ENCODE measurements at regions not wholly inside any gene's neighbourhood (a gene's known extent, or its start where the extent isn't known, plus 50 kb on each side); places are given as distances from the start of the nearest gene placed in this dataset.

DNA sequence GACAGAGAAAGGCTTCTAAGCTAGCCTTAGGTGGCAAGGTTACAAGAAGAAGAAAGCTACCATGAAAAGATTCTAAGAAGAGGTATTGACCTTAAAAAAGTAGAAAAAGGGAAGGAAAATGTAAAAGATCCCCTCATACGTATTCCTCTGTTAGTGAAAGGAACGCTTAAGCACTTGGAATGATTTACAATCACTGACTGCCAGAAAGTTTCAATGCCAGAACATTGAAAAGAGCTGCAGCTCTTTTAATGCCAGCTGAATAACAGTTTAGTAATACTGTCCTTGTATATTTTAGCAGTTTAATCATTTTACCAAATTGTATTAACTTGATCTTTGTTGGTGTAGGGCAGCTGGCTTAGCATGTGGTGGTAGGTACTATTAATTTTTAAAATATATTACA, 650.7 kb downstream of the FAM181B start:
- TF ChIP-seq JUN (IDR thresholded peaks at IDR 0.05; ENCODE audit: borderline replicate concordance, insufficient read depth, insufficient read length, low read depth) (no peak), POLR2AphosphoS5 (IDR thresholded peaks at IDR 0.05; ENCODE audit: insufficient read depth, low read depth, low read length) (no peak), MYC (IDR thresholded peaks at IDR 0.05; ENCODE audit: low read depth, low read length) (no peak), POLR2A (IDR thresholded peaks at IDR 0.05; ENCODE audit: low read depth, low read length) (no peak), GATA2 (IDR thresholded peaks at IDR 0.05; ENCODE audit: insufficient read depth, insufficient read length, low read depth, low read length) (no peak), EZH2 (IDR thresholded peaks at IDR 0.05; ENCODE audit: borderline replicate concordance, low read depth, low read length, severe bottlenecking) (no peak), FOS (IDR thresholded peaks at IDR 0.05; ENCODE audit: borderline replicate concordance, insufficient read depth, low read length) (no peak)
- TF ChIP-seq, protein P1, sequence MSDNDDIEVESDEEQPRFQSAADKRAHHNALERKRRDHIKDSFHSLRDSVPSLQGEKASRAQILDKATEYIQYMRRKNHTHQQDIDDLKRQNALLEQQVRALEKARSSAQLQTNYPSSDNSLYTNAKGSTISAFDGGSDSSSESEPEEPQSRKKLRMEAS (IDR thresholded peaks at IDR 0.05; ENCODE audit: insufficient read depth, insufficient read length): no peak
- TF ChIP-seq, protein P2, sequence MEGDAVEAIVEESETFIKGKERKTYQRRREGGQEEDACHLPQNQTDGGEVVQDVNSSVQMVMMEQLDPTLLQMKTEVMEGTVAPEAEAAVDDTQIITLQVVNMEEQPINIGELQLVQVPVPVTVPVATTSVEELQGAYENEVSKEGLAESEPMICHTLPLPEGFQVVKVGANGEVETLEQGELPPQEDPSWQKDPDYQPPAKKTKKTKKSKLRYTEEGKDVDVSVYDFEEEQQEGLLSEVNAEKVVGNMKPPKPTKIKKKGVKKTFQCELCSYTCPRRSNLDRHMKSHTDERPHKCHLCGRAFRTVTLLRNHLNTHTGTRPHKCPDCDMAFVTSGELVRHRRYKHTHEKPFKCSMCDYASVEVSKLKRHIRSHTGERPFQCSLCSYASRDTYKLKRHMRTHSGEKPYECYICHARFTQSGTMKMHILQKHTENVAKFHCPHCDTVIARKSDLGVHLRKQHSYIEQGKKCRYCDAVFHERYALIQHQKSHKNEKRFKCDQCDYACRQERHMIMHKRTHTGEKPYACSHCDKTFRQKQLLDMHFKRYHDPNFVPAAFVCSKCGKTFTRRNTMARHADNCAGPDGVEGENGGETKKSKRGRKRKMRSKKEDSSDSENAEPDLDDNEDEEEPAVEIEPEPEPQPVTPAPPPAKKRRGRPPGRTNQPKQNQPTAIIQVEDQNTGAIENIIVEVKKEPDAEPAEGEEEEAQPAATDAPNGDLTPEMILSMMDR (IDR thresholded peaks at IDR 0.05; ENCODE audit: extremely low read depth in 1 of 2, insufficient read depth in 1 of 2, low read depth in 1 of 2, low read length in 2 of 2): no peak
- Histone ChIP-seq H3K9ac (replicated peaks; ENCODE audit: extremely low read depth, insufficient read depth, low read length) (no peak overlapping the region), H2AFZ (ENCODE audit: low read depth, low read length) (no peak overlapping the region), H3K27ac (ENCODE audit: insufficient read depth, low read depth, low read length) (no peak overlapping the region), H3K4me1 (ENCODE audit: control insufficient read depth, extremely low read depth, insufficient read depth, low read length) (no peaks in the 10 kb centered on the region), H3K27me3 (ENCODE audit: control insufficient read depth in 2 of 2, insufficient read depth in 2 of 2, low read length in 2 of 2) (no peaks in the 10 kb centered on the region), H3K9me3 (replicated peaks; ENCODE audit: control insufficient read depth, insufficient read depth, low read length) (peaks cover 2% of the 10 kb centered on the region), H3K36me3 (ENCODE audit: control insufficient read depth in 2 of 2, extremely low read depth in 1 of 2, insufficient read depth in 2 of 2, low read length in 2 of 2) (no peaks in the 10 kb centered on the region), H4K20me1 (replicated peaks; ENCODE audit: control insufficient read depth, extremely low read depth, insufficient read depth, low read length) (no peaks in the 10 kb centered on the region), H3K4me2 (ENCODE audit: insufficient read depth, low read length) (no peak overlapping the region), H3K79me2 (ENCODE audit: control insufficient read depth, insufficient read depth, low read length) (no peaks in the 10 kb centered on the region), H3K4me3 (replicated peaks in 1 of 3; ENCODE audit: insufficient read depth in 1 of 3, low read depth in 1 of 3, low read length in 3 of 3) (no peak overlapping the region), H3K9me1 (replicated peaks; ENCODE audit: control insufficient read depth, extremely low read depth, insufficient read depth, low read length) (no peaks in the 10 kb centered on the region)
- ChIA-PET CTCF (no interaction called here), POLR2A (no interaction called here)
- dilution Hi-C loops (cut with MboI; ENCODE audit: extremely low pct_ligation_motif_present, low sequenced_read_pairs) (no loop called here), intact Hi-C loops (cut with micrococcal nuclease) (no loop called here)
- DNase-seq (ENCODE audit: low read depth, low spot score): no peak
- FAIRE-seq: no peak
- BruUV-seq (replicated peaks): no TSS peak
